Thymus (tissue), 11 donors: ENCODE measurements at regions not wholly inside any gene's neighbourhood (a gene's known extent, or its start where the extent isn't known, plus 50 kb on each side); places are given as distances from the start of the nearest gene placed in this dataset.

Experiments
- DNase-seq, 9 donors: peaks; one replicate each; pipeline ENCODE4 v3.0.0-alpha.2; 2013; ENCODE audit warnings: low spot score in 9 of 9, low read depth in 6 of 9, missing footprints in 1 of 9
- H3K27ac ChIP-seq, 2 donors: one replicate each; pipeline ENCODE4 v1.5.1; 2013; ENCODE audit warnings: control low read depth in 1 of 2, low read depth in 1 of 2, low read length in 1 of 2, mild to moderate bottlenecking in 1 of 2, moderate library complexity in 1 of 2
- H3K27me3 ChIP-seq, 2 donors: one replicate each; pipeline ENCODE4 v1.5.1; 2013; ENCODE audit warnings: low read length in 1 of 2; ENCODE audit not compliant: control insufficient read depth in 2 of 2, insufficient read depth in 1 of 2
- H3K36me3 ChIP-seq, 2 donors: one replicate each; pipeline ENCODE4 v1.5.1; 2013; ENCODE audit warnings: low read length in 1 of 2, mild to moderate bottlenecking in 1 of 2, moderate library complexity in 1 of 2; ENCODE audit not compliant: control insufficient read depth in 2 of 2, insufficient read depth in 2 of 2
- H3K4me1 ChIP-seq, 2 donors: one replicate each; pipeline ENCODE4 v1.5.1; 2013; ENCODE audit warnings: low read length in 2 of 2; ENCODE audit not compliant: control insufficient read depth in 2 of 2, insufficient read depth in 2 of 2
- H3K4me3 ChIP-seq, 2 donors: one replicate each; pipeline ENCODE4 v1.5.1; 2013; ENCODE audit warnings: low read length in 2 of 2, control low read depth in 1 of 2, mild to moderate bottlenecking in 1 of 2
- H3K9me3 ChIP-seq, 2 donors: one replicate each; pipeline ENCODE4 v1.5.1; 2013; ENCODE audit warnings: low read length in 1 of 2, mild to moderate bottlenecking in 1 of 2; ENCODE audit not compliant: control insufficient read depth in 2 of 2, insufficient read depth in 1 of 2
- whole genome bisulfite sequencing: extraction: QIAGEN DNeasy Blood & Tissue Kit; methylation state at CpG from one replicate; pipeline ENCODE4 v1.1.7; 2013; 5-methylcytosine and 5-hydroxymethylcytosine counted together
- donor health status: healthy.

DNA sequence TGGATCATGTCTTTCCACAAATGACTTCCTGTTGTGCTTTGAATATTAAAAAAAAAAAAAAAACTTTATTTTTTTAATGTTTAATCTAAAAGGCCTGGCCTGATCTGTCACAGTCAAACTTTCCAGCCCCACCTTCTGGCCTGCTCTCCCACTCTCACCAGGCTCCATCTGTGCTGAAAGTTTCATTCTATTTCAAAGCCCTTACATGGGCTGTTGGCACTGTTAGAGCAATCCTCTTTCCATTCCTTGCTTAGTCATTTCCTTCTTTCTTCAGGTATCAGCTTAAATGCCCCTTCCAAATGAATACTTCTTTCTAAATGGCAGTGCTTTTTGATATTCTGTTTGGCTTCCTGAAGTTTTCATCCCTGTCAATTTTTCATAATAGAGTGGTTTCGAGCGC, 1104.8 kb upstream of the C9orf72 start:
- WGBS, result 97% methylated on average over 2 of the region's 2 CpGs
- no peak overlapping the region for H3K27ac ChIP-seq
- no peaks in the 10 kb centered on the region for H3K9me3 ChIP-seq
- no peaks in the 10 kb centered on the region for H3K4me1 ChIP-seq
- H3K27me3 ChIP-seq, result no peaks in the 10 kb centered on the region
- H3K4me3 ChIP-seq, result no peak overlapping the region
- DNase-seq, result no peak
- H3K36me3 ChIP-seq, result no peaks in the 10 kb centered on the region

DNA sequence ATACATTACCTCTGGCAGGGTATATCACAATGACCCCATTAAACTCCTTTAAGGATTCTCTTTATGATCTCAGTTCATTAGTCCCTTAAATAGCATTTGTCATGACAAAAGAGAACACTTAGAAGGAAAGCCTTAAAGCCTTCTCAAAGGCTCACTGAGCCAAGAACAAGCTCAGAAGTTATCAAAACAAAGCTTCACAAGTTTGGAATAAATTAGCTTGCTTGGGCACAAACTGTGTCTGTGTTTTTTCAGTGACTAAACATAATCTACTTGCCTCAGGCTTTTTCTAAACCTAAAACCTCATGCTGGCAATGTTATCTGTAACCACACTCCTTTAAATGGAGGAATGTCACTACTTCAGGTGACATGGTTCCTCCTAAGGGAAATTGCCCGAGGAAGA, 1114.9 kb upstream of the C9orf72 start:
- Histone ChIP-seq H3K9me3 (no peaks in the 10 kb centered on the region), H3K27me3 (no peaks in the 10 kb centered on the region), H3K27ac (no peak overlapping the region), H3K36me3 (no peaks in the 10 kb centered on the region), H3K4me1 (no peaks in the 10 kb centered on the region), H3K4me3 (no peak overlapping the region)
- WGBS, result 59% methylated on average over 1 of the region's 1 CpG
- DNase-seq, result no peak

DNA sequence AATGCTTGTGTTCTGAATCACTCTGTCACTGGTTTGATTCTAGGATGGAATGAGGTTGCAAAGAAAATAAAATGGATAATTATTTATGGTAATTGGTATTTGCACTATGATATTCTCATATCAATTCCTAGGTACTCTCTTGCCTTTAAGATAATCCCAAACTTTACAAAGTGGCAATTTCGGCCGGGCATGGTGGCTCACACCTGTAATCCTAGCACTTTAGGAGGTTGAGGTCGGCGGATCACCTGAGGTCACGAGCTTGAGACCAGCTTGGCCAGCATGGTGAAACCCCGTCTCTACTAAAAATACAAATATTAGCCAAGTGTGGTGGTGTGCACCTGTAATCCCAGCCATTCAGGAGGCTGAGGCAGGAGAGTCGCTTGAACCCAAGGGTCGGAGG, 1118.7 kb upstream of the C9orf72 start:
- 95% methylated on average over 8 of the region's 8 CpGs for WGBS
- no peak for DNase-seq
- Histone ChIP-seq H3K9me3 (no peaks in the 10 kb centered on the region), H3K4me3 (no peak overlapping the region), H3K36me3 (no peaks in the 10 kb centered on the region), H3K4me1 (no peaks in the 10 kb centered on the region), H3K27ac (no peak overlapping the region), H3K27me3 (no peaks in the 10 kb centered on the region)

DNA sequence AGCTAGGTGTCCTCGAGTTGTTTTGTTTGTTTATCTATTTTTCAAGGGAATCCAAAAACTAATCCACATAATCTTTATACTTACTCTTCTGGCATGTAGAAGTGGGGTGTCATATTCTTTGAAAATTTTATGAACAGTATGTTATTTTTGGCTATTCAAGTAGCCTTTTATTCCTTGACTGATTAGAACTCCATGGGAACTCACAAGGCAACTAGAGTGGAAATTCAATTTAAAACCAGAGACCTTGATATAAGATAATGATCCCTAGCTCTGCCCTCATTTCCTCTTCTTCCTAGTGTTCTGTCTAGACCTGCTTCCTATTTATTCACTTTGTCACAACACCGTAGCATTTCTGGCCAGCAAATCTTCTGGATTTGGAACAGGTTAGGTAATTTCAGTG, 1123.7 kb upstream of the C9orf72 start:
- no peak for DNase-seq
- H3K4me1 ChIP-seq, result no peaks in the 10 kb centered on the region
- no peaks in the 10 kb centered on the region for H3K36me3 ChIP-seq
- H3K9me3 ChIP-seq, result no peaks in the 10 kb centered on the region
- no peak overlapping the region for H3K27ac ChIP-seq
- H3K27me3 ChIP-seq, result no peaks in the 10 kb centered on the region
- 45% methylated on average over 2 of the region's 2 CpGs for WGBS
- no peak overlapping the region for H3K4me3 ChIP-seq

DNA sequence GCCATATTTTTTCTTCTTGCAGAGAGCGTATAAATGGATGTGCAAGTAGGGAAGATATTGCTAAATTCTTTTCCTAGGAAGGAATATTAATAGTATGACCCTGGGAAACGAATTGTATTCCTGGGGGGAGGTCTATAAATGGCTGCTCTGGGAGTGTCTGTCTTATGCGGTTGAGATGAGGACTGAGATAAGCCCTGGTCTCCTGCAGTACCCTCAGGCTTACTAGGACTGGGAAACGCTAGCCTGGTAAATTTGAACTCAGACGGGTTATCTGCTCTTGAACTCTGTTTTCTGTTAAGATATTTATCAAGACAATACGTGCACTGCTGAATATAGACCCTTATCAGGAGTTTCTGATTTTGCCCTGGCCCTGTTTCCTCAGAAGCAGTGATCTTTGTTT, 1126.4 kb upstream of the C9orf72 start:
- H3K4me1 ChIP-seq, result no peaks in the 10 kb centered on the region
- no peaks in the 10 kb centered on the region for H3K9me3 ChIP-seq
- no peaks in the 10 kb centered on the region for H3K27me3 ChIP-seq
- no peak overlapping the region for H3K27ac ChIP-seq
- H3K36me3 ChIP-seq, result no peaks in the 10 kb centered on the region
- 82% methylated on average over 6 of the region's 6 CpGs for WGBS
- H3K4me3 ChIP-seq, result no peak overlapping the region
- DNase-seq, result no peak

DNA sequence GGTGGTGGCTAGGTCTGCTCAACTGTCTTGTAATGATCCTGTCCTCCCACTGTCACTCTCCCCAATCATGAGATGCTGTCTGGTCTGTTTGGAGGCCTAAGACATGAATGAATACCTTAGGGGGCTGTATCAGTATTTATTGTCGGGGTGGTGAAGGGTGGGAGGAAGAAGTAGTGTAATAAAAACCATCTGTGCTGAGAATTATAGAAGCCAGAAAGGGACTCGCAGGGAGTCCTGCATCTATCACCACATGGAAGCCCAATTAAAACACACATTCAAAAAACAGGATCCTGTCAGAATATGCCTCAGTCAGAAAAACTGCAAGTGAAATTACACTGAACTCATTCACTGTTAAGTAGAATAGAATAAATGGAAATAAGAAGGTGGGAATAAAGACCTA, 1134.3 kb upstream of the C9orf72 start:
- no peaks in the 10 kb centered on the region for H3K27me3 ChIP-seq
- H3K4me1 ChIP-seq, result no peaks in the 10 kb centered on the region
- H3K9me3 ChIP-seq, result no peaks in the 10 kb centered on the region
- no peak for DNase-seq
- H3K27ac ChIP-seq, result no peak overlapping the region
- no peak overlapping the region for H3K4me3 ChIP-seq
- no peaks in the 10 kb centered on the region for H3K36me3 ChIP-seq
- 75% methylated on average over 2 of the region's 2 CpGs for WGBS

DNA sequence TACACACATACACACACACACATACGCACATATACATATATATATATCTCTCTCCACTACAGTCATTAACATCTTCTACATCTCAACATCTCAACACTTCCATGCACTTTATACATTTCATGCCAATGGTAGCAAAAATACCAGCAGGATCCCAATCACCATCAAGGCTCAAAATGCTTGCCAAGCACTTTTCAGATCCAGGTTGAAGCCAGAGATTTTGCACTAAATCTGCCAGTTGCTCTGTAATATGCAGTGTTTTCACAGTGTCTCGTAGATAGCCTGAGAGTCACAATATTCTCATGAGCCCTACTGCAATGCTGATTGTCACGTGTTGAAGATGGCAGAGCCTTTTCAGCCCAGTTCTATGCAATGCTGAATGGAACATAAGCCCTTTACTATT, 1140.9 kb upstream of the C9orf72 start:
- H3K36me3 ChIP-seq, result no peaks in the 10 kb centered on the region
- no peaks in the 10 kb centered on the region for H3K27me3 ChIP-seq
- 87% methylated on average over 3 of the region's 3 CpGs for WGBS
- no peaks in the 10 kb centered on the region for H3K9me3 ChIP-seq
- H3K4me1 ChIP-seq, result no peaks in the 10 kb centered on the region
- H3K4me3 ChIP-seq, result no peak overlapping the region
- H3K27ac ChIP-seq, result no peak overlapping the region
- DNase-seq, result no peak

DNA sequence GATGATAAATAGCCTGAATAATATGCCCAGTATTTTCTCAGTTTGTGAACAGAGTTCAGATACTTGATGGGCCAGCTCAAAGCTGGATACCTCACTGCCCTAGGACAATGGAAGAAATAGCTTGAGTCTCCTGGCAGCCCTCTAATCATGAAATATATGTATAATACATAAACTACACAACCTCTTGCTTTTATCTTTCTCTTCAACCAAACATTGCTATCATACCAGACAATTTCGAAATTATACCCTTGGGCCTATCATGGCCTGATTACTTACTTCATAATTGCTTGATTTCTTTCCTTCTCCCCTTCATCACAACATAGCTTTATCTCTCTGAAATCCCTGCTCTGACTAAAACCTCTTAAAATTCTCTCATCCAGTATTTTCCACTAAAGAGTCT, 1144.9 kb upstream of the C9orf72 start:
- H3K9me3 ChIP-seq, result no peaks in the 10 kb centered on the region
- no peaks in the 10 kb centered on the region for H3K4me1 ChIP-seq
- H3K36me3 ChIP-seq, result no peaks in the 10 kb centered on the region
- no peak overlapping the region for H3K27ac ChIP-seq
- no peak for DNase-seq
- H3K4me3 ChIP-seq, result no peak overlapping the region
- WGBS, result 81% methylated on average over 1 of the region's 1 CpG
- no peaks in the 10 kb centered on the region for H3K27me3 ChIP-seq

DNA sequence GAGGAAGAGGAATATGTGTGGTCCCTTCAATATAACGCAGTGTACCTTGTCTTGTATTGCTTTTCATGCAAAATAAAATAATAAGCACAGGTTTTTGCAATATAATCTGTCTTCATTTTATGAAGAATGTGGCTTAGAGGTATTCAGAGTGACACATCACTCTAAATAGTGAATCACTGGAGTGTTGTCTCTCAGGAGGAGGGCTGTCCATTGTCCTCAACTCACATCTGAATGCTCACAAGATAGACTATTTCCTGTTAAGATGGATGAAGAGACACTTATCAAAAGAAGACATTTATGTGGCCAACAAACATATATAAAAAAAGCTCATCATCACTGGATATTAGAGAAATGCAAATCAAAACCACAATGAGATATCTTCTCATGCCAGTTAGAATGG, 1147.5 kb upstream of the C9orf72 start:
- H3K27ac ChIP-seq, result no peak overlapping the region
- H3K27me3 ChIP-seq, result no peaks in the 10 kb centered on the region
- no peak overlapping the region for H3K4me3 ChIP-seq
- WGBS, result 92% methylated on average over 1 of the region's 1 CpG
- H3K9me3 ChIP-seq, result no peaks in the 10 kb centered on the region
- H3K4me1 ChIP-seq, result no peaks in the 10 kb centered on the region
- no peaks in the 10 kb centered on the region for H3K36me3 ChIP-seq
- DNase-seq, result no peak

DNA sequence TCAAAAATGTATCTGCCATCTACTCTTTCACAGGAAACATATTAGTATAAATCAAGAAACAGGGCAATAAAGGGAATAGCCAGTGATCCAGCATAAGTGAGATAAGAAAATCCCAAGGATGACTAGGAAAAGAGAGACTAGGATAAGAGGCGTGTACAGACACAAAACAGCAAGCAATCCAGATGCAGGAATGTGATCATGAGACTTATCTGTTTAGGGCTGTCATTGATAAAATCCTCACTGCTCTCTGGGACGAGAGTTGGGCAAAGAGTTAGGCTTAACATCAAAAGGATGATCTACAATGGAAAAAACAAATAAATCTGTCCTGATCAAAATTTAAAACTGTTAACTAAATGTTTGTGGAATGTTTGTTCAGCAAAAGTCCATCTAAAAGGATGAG, 1156.8 kb upstream of the C9orf72 start:
- Histone ChIP-seq H3K9me3 (no peaks in the 10 kb centered on the region), H3K4me1 (no peaks in the 10 kb centered on the region), H3K36me3 (no peaks in the 10 kb centered on the region), H3K27ac (no peak overlapping the region), H3K4me3 (no peak overlapping the region), H3K27me3 (no peaks in the 10 kb centered on the region)
- 77% methylated on average over 2 of the region's 2 CpGs for WGBS
- no peak for DNase-seq
